ENCODE measurements at regions not wholly inside any gene's neighbourhood (a gene's known extent, or its start where the extent isn't known, plus 50 kb on each side); places are given as distances from the start of the nearest gene placed in this dataset.

DNA sequence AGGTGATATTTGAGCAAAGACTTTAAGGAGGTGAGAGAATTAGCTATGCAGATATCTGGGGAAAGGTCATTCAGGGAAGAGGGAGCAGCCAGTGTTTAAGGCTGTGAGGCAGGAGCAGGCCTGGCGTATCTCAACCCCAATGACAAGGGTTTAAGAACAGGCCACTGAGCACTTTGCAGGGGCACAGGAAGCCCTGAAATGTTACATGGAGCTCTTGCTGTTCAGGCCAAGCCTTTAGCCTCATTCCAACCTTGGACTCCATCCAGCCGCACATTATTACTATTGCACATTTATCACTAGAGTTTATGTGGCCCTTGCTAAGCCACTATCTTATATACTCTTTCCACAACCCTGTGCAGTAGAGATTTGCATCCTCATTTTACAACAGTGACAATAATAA lies 114.0 kb downstream of the EFNB1 start:
- DNase-seq: no peak

DNA sequence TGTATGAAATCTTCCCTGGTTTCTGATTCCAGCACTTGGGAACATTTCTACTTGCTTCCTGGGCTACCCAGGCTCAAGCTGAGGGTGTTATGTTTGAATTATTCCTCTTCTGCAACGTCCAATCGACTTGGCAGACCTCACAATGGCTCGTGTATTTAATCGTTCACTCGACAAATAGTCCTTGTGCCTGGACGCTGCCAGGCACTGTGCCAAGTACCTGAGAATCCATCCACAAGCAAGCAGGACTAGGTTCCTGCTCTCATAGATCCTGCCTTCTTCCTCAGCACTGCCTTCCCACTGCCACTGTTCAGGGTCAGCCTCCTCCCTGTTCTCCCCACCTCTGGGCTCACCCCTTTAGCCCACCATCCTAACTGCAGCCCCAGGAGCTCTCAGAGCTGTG lies 113.3 kb downstream of the EFNB1 start:
- DNase-seq: no peak

DNA sequence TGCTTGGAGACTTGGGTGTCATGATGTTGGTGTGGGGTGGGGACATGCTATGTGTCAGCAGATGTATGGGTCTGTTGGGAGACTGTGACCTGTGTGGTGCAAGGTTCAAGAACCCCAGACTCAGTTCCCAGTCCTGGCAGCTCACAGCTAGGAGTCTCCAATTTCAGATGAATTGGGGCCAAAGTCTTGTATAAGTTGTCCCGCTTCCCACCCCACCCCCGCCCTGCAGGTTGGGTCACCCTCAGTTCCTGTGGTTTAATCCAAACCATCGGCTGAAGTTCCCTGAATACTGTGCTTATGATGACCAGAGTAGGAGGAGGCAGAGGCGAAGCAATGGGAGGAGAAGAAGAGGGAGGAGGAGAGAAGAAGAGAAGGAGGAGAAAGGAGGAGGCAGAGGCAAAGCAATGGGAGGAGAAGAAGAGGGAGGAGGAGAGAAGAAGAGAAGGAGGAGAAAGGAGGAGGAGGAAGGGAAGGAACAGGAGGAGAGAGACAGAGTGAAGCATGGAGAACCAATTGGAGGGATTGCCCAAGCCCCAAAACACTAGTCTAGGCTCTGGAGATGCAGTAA lies 112.6 kb downstream of the EFNB1 start:
- DNase-seq: no peak

DNA sequence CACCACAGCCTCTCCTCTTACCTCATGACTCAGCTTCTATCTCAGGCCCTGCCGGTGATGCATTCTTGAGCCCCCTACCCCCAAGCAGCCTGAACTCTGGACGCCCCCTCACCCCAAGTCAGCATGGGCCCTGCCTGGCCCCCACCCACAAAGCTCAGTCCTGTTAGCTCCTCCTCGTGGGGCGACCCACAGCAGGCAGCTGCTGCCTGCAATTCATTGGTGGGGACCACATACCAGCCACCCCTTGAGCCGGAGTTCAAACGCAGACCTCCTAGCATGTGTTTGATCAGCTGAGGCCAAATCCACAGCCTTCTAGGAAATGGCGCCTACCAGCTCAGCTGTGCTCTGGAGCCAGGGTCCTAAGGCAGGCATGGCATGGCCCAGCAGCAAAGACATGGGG lies 111.8 kb downstream of the EFNB1 start:
- DNase-seq: no peak

DNA sequence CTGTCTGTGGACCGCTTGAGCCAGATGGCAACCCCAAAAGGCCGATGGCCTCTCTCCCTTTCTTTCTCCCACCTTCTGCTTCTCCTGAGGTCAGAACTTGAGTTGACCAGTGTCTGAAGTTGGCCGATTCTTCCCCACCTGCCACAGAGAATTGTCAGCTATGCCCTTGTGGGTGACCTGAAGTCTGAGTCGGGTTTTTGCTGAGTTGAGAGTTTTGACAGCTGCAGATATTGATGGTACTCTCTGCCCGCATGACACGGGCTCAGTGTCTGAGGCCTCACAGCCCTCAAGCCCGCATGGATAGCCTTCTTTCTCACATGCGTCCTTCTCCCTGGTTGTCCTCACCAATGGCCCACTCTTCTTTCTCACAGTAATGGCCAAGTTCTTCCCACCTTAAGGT lies 111.0 kb downstream of the EFNB1 start:
- DNase-seq: no peak

DNA sequence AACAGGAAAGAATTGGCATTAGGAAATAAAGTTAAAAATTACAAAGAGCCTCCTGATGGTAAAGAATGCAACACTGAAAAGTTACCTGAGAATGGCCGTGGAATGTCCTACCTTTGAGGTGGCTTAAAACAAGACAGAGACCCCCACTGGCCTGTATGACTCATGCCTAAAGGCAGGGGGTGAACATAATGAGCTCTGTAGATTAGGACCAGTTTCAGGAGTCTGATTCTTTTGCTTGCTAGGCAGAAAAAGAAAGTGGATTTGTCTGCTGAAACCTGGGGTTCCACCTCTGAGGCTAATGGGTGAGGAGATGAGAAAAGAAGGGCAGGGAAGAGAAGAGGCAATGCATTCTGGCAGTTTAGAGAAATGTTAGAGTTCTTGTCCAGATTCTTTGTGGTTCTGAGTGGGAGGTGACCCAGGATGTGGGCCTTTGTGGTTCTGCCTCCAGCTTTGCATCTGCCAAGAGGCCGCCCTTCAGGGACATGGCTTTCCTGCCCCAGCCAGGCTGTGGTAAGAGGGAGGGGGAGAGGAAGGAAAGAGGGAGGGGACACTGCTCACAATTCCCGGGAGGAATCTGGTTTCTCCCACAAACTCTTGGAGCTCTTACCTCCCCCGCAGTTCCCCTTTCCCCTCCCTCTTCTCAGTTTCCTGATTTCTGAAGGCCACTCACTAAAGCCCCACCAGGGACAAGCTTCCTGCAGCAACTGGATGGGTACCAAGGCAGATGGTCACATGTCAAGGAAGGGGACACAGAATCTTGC lies 109.6 kb downstream of the EFNB1 start:
- DNase-seq: no peak

DNA sequence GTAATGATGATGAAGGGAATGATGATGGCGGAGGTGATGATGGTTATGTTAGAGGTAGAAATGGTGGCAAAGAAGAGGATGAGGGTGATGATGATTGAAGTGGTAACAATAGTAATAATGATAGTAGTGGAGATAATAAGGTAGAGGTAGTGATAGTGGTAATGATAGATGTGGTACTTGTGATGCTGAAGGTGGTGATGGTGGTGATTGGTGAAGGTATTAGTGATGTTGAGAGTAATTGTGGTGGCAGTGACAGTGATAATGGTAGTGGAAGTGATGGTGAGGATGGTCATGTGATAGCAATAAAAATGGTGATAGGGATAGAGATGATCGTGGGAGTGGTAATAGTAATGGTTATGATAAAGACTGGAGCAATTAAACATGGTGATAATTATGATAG lies 108.8 kb downstream of the EFNB1 start:
- no peak for DNase-seq

DNA sequence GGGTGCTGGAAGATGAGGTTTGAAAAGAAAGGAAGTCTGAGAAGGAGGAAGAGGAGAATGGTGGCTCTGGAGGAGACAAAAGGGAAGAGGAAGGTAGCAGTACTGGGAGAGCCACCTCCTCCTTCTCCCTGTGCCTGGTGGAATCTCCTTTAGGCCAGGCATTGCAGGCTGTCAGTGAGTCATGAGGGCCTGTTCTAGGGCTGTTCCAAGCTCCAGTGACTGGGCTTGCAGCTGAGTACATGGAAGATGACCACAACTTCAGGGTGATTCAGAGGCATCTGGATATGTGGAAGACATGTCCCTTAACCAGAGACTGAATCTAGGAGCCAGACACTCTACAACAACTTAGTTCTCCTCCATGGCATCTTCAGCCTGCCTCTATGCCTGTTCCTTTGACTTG lies 107.8 kb downstream of the EFNB1 start:
- no peak for DNase-seq

DNA sequence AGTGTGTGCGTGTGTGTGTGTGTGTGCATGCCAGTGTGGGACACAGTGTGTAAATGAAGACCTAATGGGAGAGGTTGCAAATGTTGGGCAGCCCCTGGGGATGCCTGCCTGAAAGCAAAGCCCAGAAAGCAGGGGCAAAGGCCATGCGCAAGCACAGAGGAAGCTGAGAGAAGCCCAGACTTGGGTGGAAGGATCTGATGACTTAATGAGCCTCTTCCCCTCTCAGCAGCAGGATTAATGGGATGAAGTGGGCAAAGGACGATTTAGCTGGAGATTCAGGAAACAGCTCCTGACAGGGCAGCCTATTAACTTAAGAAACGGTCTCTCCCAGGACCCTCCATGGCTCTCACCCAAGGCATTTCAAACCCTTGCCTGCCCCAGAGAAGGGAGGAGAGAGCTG lies 107.3 kb downstream of the EFNB1 start:
- DNase-seq: no peak

DNA sequence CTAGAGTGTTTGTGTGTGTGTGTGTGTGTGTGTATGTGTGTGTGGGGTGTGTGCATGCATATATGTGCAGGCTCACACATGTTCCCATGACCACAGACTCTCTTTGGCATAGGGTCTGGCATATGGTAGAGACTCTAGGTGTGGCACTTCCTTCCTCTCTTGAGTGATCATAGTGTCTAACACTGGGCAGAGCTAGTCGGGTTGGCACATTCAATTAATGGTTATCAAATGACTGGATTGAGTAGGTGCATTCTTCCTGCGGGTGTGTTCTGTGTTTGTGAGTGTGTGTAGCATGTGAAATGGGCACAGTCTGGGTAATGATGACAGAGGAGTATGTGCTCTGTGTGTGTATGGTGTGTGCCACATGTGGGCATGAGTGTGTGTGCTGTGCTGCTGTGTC lies 106.5 kb downstream of the EFNB1 start:
- no peak for DNase-seq

DNA sequence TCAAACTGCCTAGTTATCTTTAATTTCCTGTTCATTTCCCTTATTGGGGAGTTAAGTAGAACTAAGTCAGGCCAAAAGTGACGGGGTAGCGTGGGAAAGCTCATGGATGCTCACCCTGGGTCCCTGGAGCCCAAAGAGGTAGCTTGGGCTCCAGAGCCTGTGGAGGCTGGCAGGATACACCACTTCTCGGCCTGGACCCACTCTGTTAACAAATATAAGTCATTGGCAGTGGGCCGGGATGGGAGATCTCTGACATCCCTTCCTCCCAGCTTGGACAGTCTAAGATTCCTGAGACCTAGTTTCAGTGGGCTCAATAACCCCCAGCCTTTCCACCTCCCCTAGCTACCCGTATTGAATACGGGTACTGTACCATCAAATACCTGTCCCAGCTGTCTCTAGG lies 106.1 kb downstream of the EFNB1 start:
- no peak for DNase-seq

DNA sequence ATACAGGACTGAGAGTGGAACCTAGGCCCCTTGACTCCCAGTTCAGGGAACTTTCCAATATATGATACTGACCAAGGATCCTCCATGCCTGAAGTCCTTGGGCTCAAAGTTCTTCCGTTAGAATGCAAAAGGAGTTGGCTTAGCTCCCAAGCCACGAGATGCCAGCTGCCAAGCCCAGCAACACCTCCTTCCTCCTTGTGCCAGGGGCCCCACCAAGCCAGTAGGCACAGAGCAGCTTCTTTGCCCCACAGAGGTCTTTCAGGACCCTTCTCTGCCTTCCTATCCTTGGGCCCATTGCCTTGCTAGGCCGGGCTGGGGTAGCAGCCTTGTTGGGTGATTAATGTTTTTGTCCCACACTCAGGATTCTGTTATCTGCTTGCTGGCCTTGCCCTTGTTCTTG lies 105.6 kb downstream of the EFNB1 start:
- DNase-seq: no peak

DNA sequence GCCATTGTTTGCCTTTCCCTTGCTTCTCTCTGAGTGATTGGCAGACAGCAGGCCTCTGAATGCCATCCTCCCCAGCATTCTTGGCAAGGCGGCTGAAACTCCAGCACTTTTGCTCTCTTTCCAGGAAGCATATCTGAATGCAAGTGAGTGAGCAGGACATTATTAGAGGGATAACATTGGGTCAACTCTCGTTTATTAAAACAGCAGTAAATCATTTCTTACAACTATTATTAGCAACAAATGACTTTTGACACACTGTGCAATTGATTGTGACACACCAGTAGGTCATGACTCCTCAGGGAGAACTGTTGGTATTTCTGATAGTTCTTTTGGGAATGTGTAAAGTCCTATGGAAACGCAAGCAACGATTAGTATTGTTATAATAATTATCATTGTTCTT lies 103.8 kb downstream of the EFNB1 start:
- DNase-seq: no peak

DNA sequence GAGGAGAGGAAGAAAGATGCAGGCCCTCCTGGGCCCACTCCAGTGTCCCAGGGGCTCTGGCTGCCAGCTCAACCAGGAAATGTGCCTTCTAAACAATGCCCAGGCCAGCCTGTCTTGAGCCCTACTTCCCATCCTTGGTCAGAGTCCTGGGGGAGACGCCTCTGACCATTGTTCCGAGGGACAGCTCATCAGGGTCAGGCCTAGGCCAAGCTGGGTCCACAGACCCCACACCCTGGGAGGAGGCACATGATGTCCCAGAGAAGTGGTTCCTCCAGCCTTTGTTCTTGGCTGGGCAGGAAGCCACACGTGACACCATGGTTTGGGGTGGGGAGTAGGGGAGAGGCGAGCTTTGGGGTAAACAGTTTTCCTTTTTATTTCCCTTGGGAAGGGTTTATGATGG lies 102.5 kb downstream of the EFNB1 start:
- no peak for DNase-seq

DNA sequence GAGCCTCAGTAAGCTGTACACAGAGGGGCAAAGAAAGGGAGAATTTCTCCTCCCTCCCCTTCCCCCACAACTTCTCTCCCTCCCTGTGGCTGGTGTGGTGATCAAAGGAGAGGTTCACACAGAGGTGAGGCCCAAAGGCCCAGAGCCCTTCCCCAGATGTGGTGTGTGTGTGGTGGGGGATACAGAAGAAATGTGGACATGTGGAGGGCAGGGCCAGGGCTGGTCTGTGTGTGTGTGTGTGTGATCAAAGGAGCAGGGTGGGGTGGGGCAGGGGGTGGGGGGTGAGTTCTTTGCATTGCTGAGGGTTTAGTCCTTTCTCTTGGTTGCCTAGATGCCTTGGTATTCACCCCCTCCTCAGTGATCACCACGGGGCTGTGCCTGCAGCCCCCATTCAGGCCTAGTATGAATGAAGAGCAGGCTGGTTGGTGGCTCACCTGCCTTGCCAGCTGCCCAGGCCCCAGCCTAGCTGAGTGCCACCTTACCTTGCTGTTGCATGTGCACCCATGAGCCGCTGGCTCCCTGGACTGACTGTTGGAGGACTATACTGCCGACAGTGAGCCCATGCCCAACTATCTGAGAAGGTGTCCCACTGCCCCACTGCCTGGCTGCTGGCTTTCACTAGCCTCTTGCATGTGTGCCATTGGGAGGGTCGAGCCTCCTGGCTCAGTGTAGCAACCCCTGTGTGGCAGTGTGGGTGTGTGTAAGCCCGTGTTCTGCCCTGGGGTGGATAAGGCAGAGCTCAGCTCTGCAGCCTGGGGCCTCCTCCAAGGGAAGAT lies 101.9 kb downstream of the EFNB1 start:
- no peak for DNase-seq

DNA sequence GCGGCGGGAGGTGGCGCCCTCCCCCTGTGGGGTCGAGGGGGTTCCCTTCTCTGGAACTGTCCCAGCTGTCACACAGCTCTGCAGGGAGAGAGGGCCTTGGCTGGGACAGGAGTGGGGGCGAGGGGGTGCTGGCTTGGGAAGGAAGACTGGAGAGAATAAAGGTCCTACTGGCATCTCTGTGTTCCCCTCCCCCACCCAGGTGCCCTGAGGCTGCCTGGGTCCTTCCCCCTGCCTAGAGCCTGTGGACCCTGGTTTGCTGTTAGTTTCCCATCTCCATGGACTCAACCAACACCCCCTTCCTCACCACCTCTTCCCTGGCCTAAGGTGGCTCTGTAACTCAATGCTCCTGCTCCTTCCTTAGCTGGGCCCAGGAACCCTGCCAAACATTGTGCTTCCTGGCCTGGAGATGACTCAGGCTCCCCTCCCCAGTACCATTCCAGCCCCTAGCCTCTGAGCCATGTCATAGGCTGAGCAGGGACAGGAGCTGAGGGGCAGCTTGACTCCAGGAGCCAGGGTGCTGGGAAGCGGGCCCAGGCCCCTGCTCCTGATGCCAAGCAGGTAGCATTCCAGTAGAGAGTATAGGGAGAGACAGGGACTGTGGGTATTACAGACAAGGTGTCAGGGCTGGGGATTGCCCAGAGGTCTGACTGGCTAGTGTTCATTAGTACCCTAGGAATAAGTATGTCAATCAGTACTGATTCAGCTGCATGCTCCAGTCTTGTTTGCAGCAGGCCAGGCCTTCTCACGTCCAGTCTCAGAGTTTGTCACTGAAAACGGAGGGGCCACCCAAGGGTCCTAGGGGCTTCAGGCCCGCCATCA lies 100.7 kb downstream of the EFNB1 start:
- no peak for DNase-seq

DNA sequence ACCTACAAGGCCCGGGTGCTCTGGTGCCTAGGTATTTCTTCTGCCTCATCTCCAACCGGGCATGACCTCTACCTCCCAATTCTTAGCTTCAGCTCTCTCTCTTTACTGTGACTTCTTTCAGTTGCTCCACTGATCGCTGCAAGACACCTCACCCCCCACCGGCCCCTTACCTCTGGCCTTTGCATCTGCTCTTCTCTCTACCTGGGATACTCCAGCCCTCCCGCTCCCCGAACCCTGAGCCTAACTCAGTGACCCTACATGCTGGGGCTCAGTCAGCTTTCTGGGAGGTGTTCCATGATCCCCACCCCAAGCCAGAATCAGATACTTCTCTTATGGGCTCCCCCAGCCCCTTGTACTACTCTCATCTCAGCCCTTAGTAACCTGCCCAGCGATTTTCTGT lies 99.6 kb downstream of the EFNB1 start:
- no peak for DNase-seq

DNA sequence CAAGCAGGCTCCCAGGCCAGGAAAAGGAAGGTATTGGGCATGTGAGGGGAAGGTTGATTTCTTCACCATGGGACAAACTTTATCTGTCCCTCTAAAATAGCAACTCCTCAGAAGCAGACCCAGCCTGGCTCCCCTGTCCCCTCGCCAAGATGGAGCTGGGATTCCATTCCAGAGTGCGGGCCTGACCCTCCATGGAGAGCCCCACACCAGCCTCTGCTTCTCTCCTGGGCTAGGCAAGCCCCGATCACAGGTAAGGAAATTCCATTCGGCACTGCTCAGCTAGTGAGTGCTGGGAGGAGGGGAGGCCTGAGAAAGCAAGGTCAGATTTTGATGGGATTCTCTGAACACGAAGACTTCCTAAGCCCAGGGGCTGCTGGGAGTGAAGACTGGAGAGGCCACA lies 98.4 kb downstream of the EFNB1 start:
- no peak for DNase-seq

DNA sequence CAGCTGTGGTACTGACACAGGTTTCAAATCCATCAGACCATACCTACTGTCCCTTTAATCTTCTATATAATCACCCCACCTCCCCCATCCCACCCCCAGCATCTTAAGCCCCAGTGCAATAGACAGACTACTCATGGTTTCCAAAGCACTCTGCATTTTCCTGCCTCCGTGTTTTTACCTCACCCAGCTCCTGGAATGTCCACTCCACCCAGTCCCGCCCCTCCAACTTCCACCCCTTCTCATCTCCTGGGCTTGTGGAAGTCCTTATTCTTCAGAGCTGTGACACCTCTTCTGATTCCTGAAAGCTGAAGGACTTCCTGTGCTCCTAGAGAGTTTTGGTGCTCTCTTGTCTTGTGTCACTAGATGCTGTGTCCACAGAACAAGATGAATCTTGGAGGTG lies 94.3 kb downstream of the EFNB1 start:
- DNase-seq: no peak

DNA sequence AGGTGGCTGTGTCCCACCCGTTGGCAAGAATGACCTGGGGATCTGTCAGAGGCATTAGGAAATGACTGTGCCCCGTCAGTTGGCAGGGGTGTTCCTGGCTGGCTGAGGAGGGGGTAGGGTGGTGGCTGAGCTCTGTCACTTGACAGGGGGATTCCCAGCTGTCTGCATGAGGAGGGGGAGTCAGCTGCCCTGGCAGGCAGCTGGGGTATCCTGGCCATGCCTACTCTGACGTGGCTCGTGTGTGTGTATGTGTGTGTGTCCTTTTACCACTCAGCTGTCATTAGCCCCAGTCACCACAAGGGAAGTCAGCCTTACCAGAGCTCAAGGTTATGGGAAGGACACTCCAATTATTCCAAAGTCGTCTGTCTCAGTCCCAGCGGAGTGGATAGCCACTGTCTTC lies 93.2 kb downstream of the EFNB1 start:
- DNase-seq: no peak

DNA sequence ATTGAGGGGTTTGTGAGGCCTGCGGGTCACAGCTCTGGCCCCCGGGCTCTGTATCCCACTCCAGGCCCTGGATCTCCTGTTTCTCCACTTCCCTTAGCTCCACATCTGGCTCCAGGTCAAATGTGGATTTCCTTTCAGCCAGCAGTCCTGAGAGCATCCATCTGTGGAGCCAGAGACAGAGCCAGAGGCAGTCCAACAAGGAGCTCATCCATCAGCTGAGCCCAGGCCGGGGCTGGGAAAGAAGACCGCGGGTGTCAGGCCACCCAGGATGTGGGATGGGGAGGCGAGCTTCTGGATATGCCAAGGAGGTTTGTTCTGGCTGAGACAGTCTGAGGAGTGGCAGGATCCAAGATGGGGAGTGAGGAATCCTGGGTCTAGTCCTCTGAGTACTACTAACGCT lies 91.7 kb downstream of the EFNB1 start:
- no peak for DNase-seq

DNA sequence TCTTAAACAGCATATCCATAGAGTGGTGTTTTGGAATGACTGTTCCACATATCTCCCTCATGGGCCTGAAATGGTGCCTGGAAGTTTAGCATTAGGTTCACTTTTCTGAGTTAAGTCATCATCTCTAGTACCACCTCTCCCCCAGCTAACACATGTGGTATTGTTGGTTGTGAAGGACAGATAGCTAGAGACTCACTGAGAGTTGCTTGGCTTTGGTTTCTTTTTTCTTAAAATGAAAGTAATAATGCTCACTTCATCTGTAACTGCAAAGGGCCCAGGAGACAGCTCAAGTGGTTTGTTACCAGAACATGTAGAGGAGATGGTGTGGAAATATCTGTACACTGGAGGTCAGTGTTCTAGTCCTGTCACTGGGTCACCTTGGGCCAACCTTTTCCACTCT lies 90.9 kb downstream of the EFNB1 start:
- DNase-seq: no peak

DNA sequence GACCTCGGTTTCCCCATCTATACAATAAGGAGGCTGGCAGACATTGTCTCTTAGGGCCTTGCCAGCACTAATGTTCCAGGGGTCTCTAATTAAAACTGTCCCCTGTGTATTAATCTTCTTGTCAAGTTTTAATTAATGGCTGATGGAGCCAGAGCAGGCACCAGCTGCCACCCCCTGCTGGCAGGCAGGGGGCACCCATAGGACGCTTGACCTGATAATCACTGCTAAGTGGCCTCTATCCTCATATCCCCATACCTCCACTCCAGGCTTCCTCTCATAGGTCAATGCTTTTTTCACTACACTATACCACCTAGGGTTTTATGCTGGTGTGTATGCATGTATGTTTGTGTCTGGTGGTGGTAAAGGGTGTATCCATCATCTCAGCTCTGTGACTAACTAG lies 89.4 kb downstream of the EFNB1 start:
- no peak for DNase-seq

DNA sequence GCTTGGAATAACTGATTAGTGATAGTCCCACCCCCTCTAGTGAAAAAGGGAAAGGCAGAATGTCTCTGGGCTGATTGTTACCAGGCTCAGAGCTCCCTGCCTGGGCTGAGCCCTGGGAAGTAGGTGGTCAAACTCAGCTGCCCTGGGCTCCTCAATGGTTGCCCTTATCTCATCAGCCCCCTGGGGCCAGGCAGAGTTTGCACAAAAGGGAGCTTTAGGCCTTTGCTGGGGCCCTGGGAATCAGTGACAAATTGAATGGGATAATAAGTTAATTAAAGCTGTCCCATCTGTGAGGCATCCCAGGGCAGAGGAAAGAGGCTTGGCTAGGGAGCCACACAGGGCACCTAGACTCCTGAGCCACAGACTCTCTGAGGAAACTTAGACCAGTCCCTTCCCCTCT lies 89.0 kb downstream of the EFNB1 start:
- no peak for DNase-seq

Measured in activated CD4-positive, alpha-beta T cell treated with anti-CD3 and anti-CD28 coated beads, Interleukin-2, Interleukin-6, amounts not matched to agents 100 ng/mL and 50 ng/mL, durations not matched to agents 16 hours and 8 hours (primary cell).